GM12874 (cell line): ENCODE measurements at regions not wholly inside any gene's neighbourhood (a gene's known extent, or its start where the extent isn't known, plus 50 kb on each side); places are given as distances from the start of the nearest gene placed in this dataset.

Experiments used
- CTCF ChIP-seq: IDR thresholded peaks from 2 replicates; pipeline ENCODE4 v1.5.1; 2011; ENCODE audit warnings: low read depth, mild to moderate bottlenecking, control low read depth, low read length, moderate library complexity; ENCODE audit not compliant: insufficient read depth

DNA sequence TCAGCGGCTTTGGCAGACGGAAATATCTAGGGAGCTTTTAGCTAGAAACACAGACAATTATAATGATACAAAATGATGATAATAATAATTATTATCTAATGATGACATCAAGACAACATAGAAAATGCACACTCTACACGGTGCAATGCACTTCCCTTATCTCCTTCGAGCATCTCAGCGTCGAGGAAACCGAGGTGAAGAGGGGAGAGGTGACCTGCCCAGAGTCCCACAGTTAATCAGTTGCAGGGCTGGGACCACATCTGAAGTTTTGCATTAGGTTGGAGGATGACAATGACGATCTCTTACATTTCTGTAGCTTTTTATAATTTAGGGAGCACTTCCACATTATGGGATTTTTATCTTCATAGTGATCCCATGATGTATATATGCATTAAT, 130.2 kb downstream of the PAPOLA start:
- no peak for TF ChIP-seq CTCF

GRCh38 chr14:96633096-96633495, 130.9 kb downstream of the PAPOLA start:
- no peak for TF ChIP-seq CTCF

- no peak for TF ChIP-seq CTCF
Observed at GRCh38 chr14:96634481-96634880, 132.3 kb downstream of the PAPOLA start.

GRCh38 chr14:96634896-96635295, 132.7 kb downstream of the PAPOLA start:
- TF ChIP-seq CTCF = no peak

- no peak for TF ChIP-seq CTCF
Observed at GRCh38 chr14:96635850-96636249, 133.7 kb downstream of the PAPOLA start.

DNA sequence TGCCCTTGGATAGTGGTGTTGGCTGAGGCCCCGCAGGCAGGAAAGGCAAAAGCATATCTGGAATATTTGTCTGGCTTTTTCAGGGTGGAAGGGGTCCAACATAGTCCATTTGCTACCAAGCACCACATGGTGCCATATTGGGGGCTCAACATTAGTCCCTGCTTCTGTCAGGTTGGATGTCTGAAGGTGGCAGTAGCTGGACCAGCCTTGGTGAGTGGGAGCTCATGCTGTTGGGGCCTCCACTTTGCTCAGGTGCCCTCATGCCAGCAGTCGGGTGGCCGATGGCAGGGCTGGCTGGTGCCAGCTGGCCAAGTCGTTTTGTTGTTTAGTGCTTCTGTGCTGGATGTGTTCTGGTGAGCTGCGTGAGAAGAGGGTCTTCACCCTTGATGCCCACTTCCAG, 135.3 kb downstream of the PAPOLA start:
- no peak for TF ChIP-seq CTCF

- TF ChIP-seq CTCF = no peak
Observed at GRCh38 chr14:96638041-96638855, 136.1 kb downstream of the PAPOLA start.

DNA sequence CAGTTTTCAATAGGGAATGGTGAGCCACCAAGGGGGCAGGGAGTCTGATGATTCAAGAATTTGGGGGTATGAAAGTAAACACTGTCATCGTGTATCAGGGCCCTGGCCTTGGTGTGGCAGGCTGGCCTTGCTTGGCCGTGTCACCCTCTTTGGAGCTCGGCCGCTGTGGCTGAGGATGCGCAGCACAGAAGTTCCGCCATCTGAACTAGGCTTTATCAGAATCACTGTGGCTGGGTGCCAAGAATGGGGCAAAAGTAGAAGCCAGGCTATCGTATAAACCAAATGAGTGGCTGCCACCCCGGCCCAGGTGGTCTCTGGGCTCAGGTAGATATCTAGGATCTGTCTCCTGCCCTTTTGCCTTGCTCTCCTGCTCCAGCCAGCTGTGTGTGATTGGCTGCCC, 137.4 kb downstream of the PAPOLA start:
- no peak for TF ChIP-seq CTCF
